GM10266 (cell line): ENCODE measurements at regions not wholly inside any gene's neighbourhood (a gene's known extent, or its start where the extent isn't known, plus 50 kb on each side); places are given as distances from the start of the nearest gene placed in this dataset.

Experiments
- DNase-seq: peaks from one replicate; pipeline ENCODE4 v3.0.0; 2012; ENCODE audit errors: extremely low spot score
- TF ChIP-seq, protein P1 (sequence below): IDR thresholded peaks from 2 replicates; pipeline ENCODE4 v1.5.1; 2012; ENCODE audit warnings: mild to moderate bottlenecking, low read depth; ENCODE audit not compliant: control insufficient read depth, insufficient read depth; ENCODE audit errors: missing control alignments

DNA sequence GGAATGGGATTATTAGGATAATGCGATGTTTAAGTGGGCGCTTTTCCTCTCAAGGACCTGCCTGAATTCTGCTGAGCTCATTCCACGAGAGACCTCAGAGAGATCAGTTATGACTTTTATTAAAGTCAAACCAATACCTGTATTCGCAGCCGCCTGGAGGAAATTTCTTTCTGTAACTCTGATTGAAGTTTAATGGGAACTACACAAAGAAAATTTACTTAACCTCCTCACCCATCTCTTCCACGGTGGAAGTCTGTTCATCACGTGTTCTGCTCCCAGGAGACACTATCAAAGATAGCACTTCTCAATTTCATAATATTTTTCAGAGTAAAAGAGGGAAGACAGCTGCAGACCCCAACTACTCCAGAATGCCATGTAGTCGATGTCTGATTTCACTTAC, 334.7 kb upstream of the POU3F1 start:
- no peak for DNase-seq
- TF ChIP-seq, protein P1, sequence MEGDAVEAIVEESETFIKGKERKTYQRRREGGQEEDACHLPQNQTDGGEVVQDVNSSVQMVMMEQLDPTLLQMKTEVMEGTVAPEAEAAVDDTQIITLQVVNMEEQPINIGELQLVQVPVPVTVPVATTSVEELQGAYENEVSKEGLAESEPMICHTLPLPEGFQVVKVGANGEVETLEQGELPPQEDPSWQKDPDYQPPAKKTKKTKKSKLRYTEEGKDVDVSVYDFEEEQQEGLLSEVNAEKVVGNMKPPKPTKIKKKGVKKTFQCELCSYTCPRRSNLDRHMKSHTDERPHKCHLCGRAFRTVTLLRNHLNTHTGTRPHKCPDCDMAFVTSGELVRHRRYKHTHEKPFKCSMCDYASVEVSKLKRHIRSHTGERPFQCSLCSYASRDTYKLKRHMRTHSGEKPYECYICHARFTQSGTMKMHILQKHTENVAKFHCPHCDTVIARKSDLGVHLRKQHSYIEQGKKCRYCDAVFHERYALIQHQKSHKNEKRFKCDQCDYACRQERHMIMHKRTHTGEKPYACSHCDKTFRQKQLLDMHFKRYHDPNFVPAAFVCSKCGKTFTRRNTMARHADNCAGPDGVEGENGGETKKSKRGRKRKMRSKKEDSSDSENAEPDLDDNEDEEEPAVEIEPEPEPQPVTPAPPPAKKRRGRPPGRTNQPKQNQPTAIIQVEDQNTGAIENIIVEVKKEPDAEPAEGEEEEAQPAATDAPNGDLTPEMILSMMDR = no peak

DNA sequence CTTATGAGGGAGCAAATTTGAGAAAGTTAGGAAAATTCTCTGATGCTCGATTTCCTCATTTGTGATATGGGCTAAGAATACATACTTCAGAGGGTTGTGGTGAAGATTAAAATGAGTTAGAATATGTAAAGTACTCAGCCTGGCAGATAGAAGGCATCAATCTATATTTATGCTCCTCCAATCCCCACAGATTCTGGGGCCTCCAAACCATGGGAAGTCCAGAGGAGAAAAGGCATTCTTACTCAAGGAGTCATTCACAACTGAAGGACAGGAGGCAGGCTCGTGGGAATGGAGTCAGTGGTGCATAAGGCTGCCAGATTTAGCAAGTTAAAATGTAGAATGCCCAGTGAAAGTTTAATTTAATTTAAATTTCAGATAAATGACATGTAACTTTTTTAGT, 330.0 kb upstream of the POU3F1 start:
- no peak for DNase-seq
- TF ChIP-seq, protein P1 = no peak

DNA sequence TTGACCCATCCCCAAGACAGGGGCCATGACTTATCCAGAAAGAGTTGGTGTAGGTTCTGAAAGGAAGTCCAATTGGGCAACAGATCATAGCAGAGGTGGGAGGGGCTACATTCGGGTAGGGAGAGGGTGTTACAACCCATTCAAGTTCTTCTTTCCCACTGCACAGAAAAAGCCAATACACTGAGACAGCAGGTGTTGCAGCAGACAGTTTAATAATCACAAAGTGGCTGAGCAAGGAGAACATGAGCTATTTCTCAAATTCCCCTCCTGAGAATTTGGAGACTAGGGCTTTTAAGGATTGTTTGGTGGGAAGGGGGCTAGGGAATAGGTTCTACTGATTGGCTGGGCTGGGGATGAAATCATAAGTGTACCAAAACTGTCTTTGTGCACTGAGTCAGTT, 328.4 kb upstream of the POU3F1 start:
- TF ChIP-seq, protein P1 = no peak
- no peak for DNase-seq

DNA sequence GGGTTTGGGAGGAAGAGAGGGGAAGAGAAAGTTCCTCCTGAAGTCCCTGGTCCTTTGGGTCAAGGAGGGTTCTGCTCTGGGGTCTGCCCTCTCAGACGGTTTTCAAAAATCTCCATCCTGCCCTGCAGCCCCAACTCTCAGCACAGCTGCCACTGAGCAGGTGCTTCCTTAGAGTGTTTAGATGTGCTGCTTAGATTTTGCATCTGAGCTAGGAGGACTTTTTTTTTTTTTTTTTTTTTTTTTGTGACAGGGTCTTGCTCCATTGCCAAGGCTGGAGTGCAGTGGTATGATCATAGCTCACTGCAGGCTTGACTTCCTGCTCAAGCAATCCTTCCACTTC, 324.9 kb upstream of the POU3F1 start:
- DNase-seq = no peak
- TF ChIP-seq, protein P1 = no peak

DNA sequence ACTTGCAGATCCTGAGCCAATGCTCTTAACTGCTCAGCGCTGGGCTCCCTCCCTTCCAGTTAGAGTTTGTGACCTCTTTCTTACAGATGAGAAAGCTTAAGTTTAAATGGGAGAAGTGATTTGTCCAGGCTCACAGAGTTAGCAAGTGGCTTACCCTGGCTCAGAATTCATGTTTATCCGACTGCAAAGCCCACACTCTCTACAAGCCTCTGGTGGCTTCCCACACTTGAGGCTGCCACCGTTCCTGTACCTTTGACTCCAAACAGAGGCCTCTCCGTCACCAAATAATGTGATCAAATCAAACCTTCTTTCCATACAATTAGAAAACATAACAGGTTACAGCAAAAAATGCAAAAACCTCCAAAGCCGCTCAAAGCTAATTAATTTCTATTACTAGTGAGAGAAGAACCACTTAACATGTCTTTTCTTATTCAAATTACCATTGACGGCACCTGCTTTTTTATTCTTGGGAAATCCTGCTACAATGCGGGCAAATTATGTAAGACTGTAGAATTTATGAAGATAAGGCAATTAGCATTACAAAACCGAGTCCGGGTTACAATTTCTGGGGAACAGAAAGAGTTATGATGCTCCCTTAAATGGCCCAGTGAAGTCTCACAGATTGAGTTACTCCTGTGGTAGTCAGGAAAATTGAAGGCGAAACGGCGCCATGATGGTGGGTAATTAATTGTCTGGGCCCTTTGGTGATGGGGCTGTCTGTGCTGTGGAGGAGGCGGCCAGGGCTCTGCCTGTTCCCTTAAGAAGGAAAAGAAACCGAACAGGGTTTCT, 324.3 kb upstream of the POU3F1 start:
- TF ChIP-seq, protein P1 = no peak
- no peak for DNase-seq

DNA sequence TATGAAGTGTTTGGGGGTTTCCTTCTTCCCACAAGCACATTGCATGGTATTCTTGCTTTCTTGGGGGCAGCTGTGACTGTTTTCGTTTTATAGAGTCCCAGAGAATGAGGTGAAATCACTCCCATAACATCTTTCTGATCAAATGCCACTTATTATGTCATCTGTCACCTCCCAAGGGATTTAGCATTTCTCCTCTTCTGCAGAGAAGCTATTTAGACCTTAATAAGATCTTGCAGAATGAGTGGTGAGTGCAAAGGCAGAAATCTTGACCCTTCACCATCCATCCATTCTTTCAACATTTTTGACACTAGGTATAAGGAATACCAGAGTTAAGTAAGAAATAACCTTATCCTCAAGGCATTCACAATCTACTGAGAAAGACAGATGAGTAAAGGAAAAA, 318.6 kb upstream of the POU3F1 start:
- DNase-seq = no peak
- TF ChIP-seq, protein P1 = no peak

DNA sequence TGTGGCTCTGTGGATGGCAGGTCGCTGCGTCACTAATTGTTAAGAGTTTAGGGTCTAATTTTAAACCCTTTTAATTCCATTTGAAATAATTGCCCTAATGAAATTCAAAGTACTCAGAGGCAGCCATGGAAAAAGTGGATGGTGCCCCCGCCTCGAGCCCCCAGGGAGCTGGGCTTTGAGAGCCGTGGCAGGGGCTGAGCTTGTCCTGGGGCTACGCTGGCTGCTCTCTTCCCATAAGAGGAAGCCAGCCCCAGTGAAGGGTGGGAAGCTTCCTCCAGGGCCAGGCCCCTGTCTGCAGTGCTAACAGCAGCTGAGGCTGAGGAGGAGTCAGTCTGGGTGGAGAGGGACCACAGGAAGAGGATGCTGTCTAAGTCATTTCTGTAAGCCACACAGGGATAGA, 315.0 kb upstream of the POU3F1 start:
- TF ChIP-seq, protein P1 = no peak
- DNase-seq = no peak
